ENCODE measurements at regions not wholly inside any gene's neighbourhood (a gene's known extent, or its start where the extent isn't known, plus 50 kb on each side); places are given as distances from the start of the nearest gene placed in this dataset.
"Not testable (repeated sequence)": the region's sequence is repeated elsewhere in the genome, so short reads cannot be mapped to it uniquely, and the experiment has no call there.

DNA sequence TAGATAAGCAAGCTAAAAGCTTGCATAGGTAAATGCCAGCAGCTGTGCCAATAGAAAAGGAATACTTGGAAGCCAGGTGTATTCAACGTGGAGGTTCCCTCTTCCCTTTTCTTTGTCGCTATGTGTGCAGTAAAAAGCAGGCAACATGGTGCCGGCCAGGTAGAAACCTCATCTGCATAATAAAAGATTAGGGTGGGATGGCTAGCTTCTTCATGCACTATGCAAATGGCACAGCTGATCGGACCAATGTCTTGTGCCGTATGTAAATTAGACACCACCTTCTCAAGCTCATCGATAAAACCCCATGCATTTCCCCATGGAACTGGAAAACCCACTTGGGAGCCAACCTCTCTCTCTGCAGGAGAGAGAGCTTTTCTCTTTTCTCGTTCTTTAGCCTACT, 150.9 kb upstream of the FOXK1 start:
- CTCF ChIA-PET: no interaction called here
- H3K9me3 Mint-ChIP-seq (ENCODE audit: unreplicated experiment): no peaks in the 10 kb centered on the region
- H3K9me3 ChIP-seq: no peaks in the 10 kb centered on the region
- DNase-seq: no peak
- no TSS peak for BruUV-seq (replicated peaks)
- no peaks in the 10 kb centered on the region for H3K4me1 Mint-ChIP-seq (ENCODE audit: low read depth, unreplicated experiment)
- H3K36me3 Mint-ChIP-seq (ENCODE audit: insufficient read depth, unreplicated experiment): no peaks in the 10 kb centered on the region
- no peaks in the 10 kb centered on the region for H3K27me3 ChIP-seq (replicated peaks; ENCODE audit: control insufficient read depth, insufficient read depth, low read length)
- no peaks in the 10 kb centered on the region for H3K36me3 ChIP-seq (ENCODE audit: control insufficient read depth, insufficient read depth, low read length)
- no peak overlapping the region for H3K4me3 ChIP-seq (ENCODE audit: low read depth, low read length)
- H3K4me3 Mint-ChIP-seq (ENCODE audit: unreplicated experiment): no peak overlapping the region
- no peaks in the 10 kb centered on the region for H3K4me1 ChIP-seq
- H3K27ac Mint-ChIP-seq (ENCODE audit: unreplicated experiment): no peak overlapping the region
- no peaks in the 10 kb centered on the region for H3K27me3 Mint-ChIP-seq (ENCODE audit: insufficient read depth, unreplicated experiment)
- TF ChIP-seq, protein P1, sequence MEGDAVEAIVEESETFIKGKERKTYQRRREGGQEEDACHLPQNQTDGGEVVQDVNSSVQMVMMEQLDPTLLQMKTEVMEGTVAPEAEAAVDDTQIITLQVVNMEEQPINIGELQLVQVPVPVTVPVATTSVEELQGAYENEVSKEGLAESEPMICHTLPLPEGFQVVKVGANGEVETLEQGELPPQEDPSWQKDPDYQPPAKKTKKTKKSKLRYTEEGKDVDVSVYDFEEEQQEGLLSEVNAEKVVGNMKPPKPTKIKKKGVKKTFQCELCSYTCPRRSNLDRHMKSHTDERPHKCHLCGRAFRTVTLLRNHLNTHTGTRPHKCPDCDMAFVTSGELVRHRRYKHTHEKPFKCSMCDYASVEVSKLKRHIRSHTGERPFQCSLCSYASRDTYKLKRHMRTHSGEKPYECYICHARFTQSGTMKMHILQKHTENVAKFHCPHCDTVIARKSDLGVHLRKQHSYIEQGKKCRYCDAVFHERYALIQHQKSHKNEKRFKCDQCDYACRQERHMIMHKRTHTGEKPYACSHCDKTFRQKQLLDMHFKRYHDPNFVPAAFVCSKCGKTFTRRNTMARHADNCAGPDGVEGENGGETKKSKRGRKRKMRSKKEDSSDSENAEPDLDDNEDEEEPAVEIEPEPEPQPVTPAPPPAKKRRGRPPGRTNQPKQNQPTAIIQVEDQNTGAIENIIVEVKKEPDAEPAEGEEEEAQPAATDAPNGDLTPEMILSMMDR (IDR thresholded peaks at IDR 0.05; ENCODE audit: insufficient read depth in 1 of 2, low read depth in 1 of 2, low read length in 1 of 2, severe bottlenecking in 1 of 2, unreplicated experiment in 1 of 2): no peak
- intact Hi-C loops (cut with micrococcal nuclease; ENCODE audit: unreplicated experiment): no loop called here
- POLR2A ChIA-PET: no interaction called here

DNA sequence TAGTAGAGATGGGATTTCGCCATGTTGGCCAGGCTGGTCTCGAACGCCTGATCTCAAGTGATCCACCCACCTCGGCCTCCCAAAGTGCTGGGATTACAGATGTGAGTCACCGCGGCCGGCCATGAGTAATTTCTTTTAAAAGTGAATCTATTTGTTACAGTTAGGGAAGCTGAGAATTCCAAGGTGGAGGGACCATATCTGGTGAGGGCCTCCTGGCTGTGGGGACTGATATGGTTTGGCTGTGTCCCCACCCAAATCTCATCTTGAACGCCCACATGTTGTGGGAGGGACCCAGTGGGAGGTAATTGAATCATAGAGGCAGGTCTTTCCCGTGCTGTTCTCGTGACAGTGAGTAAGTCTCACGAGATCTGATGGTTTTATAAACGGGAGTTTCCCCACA, 148.8 kb upstream of the FOXK1 start:
- BruUV-seq (replicated peaks); H3K4me1 ChIP-seq; H3K36me3 Mint-ChIP-seq (ENCODE audit: insufficient read depth, unreplicated experiment); H3K27me3 ChIP-seq (replicated peaks; ENCODE audit: control insufficient read depth, insufficient read depth, low read length); H3K27me3 Mint-ChIP-seq (ENCODE audit: insufficient read depth, unreplicated experiment); H3K9me3 Mint-ChIP-seq (ENCODE audit: unreplicated experiment); intact Hi-C loops (cut with micrococcal nuclease; ENCODE audit: unreplicated experiment); DNase-seq; CTCF ChIA-PET; POLR2A ChIA-PET; H3K36me3 ChIP-seq (ENCODE audit: control insufficient read depth, insufficient read depth, low read length); H3K4me3 ChIP-seq (ENCODE audit: low read depth, low read length); H3K27ac Mint-ChIP-seq (ENCODE audit: unreplicated experiment); H3K4me1 Mint-ChIP-seq (ENCODE audit: low read depth, unreplicated experiment); H3K9me3 ChIP-seq; H3K4me3 Mint-ChIP-seq (ENCODE audit: unreplicated experiment): not testable (repeated sequence)

DNA sequence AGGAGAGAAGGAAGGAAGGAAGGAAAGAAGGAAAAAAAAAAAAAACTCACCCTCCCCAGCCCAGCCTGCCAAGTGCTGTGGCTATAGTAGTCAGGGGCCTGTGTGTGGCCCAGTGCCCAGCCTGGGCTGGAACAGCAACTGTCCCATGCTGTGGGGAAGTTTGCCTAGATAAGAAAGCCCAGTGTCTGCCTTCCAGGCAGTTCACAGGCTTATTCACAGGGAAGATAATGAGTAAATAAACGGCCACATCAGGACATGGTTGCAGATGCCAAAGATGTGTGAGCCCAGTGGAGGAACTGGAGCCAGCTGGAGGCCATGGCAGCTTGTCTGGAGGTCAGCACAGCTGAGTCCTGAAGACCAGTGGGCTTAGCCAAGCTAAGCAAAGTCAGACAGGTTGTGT, 132.4 kb upstream of the FOXK1 start:
- Mint-ChIP-seq H3K36me3 (ENCODE audit: insufficient read depth, unreplicated experiment) (no peaks in the 10 kb centered on the region), H3K27ac (ENCODE audit: unreplicated experiment) (no peak overlapping the region), H3K4me1 (ENCODE audit: low read depth, unreplicated experiment) (no peaks in the 10 kb centered on the region), H3K9me3 (ENCODE audit: unreplicated experiment) (peaks cover 25% of the 10 kb centered on the region), H3K4me3 (ENCODE audit: unreplicated experiment) (no peak overlapping the region), H3K27me3 (ENCODE audit: insufficient read depth, unreplicated experiment) (peaks cover 2% of the 10 kb centered on the region)
- H3K4me1 ChIP-seq: no peaks in the 10 kb centered on the region
- ChIA-PET CTCF (no interaction called here), POLR2A (no interaction called here)
- H3K36me3 ChIP-seq (ENCODE audit: control insufficient read depth, insufficient read depth, low read length): no peaks in the 10 kb centered on the region
- intact Hi-C loops (cut with micrococcal nuclease; ENCODE audit: unreplicated experiment): no loop called here
- DNase-seq: no peak
- BruUV-seq (replicated peaks): no TSS peak
- no peaks in the 10 kb centered on the region; the same call in 1 of the 2 replicates for H3K9me3 ChIP-seq
- H3K4me3 ChIP-seq (ENCODE audit: low read depth, low read length): no peak overlapping the region
- H3K27me3 ChIP-seq (replicated peaks; ENCODE audit: control insufficient read depth, insufficient read depth, low read length): no peaks in the 10 kb centered on the region
- TF ChIP-seq, protein P1 (IDR thresholded peaks at IDR 0.05; ENCODE audit: insufficient read depth in 1 of 2, low read depth in 1 of 2, low read length in 1 of 2, severe bottlenecking in 1 of 2, unreplicated experiment in 1 of 2): no peak

DNA sequence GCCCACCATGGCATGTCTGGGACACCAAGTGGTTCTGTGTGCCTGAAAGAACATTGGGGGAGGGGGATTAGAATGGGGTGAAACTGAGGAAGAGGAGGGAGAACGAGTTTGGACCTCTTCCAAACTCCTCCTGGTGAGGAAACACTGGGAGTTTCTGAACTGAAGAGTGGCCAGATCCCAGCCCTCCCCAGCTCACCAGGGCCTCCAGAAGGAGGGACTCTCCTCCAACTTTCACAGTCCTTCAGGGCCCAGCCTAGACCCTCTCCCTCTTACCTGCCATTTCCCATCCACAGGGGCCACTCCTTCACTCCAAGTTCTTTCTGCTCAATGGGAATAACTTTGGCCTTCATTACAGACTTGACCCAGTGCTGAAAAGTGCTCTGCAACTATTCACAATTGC, 132.0 kb upstream of the FOXK1 start:
- ChIA-PET POLR2A (no interaction called here), CTCF (no interaction called here)
- Mint-ChIP-seq H3K27ac (ENCODE audit: unreplicated experiment) (no peak overlapping the region), H3K9me3 (ENCODE audit: unreplicated experiment) (peaks cover 27% of the 10 kb centered on the region), H3K36me3 (ENCODE audit: insufficient read depth, unreplicated experiment) (no peaks in the 10 kb centered on the region), H3K4me3 (ENCODE audit: unreplicated experiment) (no peak overlapping the region), H3K27me3 (ENCODE audit: insufficient read depth, unreplicated experiment) (peaks cover 2% of the 10 kb centered on the region), H3K4me1 (ENCODE audit: low read depth, unreplicated experiment) (no peaks in the 10 kb centered on the region)
- TF ChIP-seq, protein P1 (IDR thresholded peaks at IDR 0.05; ENCODE audit: insufficient read depth in 1 of 2, low read depth in 1 of 2, low read length in 1 of 2, severe bottlenecking in 1 of 2, unreplicated experiment in 1 of 2): no peak
- H3K4me1 ChIP-seq: no peaks in the 10 kb centered on the region
- intact Hi-C loops (cut with micrococcal nuclease; ENCODE audit: unreplicated experiment): no loop called here
- BruUV-seq (replicated peaks): no TSS peak
- no peaks in the 10 kb centered on the region for H3K36me3 ChIP-seq (ENCODE audit: control insufficient read depth, insufficient read depth, low read length)
- no peaks in the 10 kb centered on the region for H3K27me3 ChIP-seq (replicated peaks; ENCODE audit: control insufficient read depth, insufficient read depth, low read length)
- H3K9me3 ChIP-seq: no peaks in the 10 kb centered on the region; the same call in 1 of the 2 replicates
- H3K4me3 ChIP-seq (ENCODE audit: low read depth, low read length): no peak overlapping the region
- no peak for DNase-seq
